Ishikawa (cell line): ENCODE measurements at regions not wholly inside any gene's neighbourhood (a gene's known extent, or its start where the extent isn't known, plus 50 kb on each side); places are given as distances from the start of the nearest gene placed in this dataset.

Experiments used
- CEBPB ChIP-seq: IDR thresholded peaks from 2 replicates; pipeline ENCODE4 v1.6.1; 2012
- EP300 ChIP-seq: IDR thresholded peaks from 2 replicates; pipeline ENCODE4 v1.6.1; 2012; ENCODE audit warnings: borderline replicate concordance
- YY1 ChIP-seq: IDR thresholded peaks from 2 replicates; pipeline ENCODE4 v1.6.1; 2012; ENCODE audit warnings: low read depth

DNA sequence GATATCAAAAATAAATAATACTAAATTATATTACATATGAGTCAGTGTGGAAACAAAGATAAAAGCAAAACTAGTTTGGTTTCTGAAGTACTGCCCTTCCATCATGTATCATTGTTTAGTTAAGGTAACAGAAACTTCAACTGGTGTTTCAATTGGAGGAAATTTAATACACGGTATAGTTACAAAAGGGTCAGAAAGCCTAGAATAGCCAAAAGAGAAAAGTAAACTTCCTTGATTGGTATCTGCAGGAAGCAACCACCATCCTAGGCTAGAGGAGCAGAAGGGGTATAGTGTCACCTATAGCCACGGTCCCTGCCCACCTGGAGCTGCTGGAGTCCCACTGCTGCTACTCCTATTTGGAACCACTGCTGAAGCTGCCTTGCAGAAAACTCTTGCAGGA lies 185.6 kb downstream of the SLC7A11 start:
- no peak for TF ChIP-seq CEBPB
- no peak for TF ChIP-seq YY1
- TF ChIP-seq EP300 = no peak
